Raji (cell line): ENCODE measurements at regions not wholly inside any gene's neighbourhood (a gene's known extent, or its start where the extent isn't known, plus 50 kb on each side); places are given as distances from the start of the nearest gene placed in this dataset.

Experiments
- POLR2A ChIP-seq: IDR thresholded peaks from 2 replicates; pipeline ENCODE4 v1.6.1; 2011; ENCODE audit warnings: low read depth, low read length, control low read depth; ENCODE audit not compliant: insufficient read depth

DNA sequence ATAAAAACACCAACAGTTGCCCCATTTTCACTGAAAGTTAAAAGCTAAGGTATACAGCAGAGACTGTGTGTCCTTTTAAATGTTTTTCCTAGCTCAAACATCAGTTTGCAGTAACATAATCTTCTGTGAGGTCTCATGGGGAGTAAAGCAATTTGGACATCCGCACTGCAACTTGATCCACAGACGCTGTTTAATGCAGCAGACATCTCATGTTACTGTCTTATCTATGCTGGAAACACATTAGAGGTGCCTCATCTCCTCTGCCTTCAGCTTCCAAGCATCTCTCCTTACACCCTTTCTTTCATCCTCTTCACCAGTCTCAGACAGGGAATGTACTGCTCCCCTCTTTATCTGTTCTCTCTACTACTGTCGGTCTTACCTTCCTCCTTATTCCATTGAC lies 53.7 kb upstream of the ATP11B start:
- no peak for TF ChIP-seq POLR2A

DNA sequence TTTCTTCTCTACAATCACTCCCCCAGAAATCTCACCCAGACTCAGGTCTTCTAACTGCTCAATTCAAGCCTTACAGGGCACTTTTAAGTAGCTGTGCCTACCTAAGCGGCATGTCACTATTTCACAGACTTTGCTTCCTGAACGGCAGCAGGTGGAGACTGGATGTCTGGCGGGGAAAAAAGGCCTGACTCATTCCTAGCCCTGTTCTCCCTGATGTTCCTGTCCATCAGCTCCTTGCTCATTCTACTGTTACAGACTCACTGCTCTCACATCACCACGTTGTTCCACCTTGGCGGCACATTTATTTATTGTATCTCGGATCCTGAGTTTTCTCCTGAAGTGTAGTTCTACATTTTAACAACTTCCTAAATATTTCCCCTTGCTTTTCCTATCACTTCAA lies 52.6 kb upstream of the ATP11B start:
- TF ChIP-seq POLR2A: no peak

DNA sequence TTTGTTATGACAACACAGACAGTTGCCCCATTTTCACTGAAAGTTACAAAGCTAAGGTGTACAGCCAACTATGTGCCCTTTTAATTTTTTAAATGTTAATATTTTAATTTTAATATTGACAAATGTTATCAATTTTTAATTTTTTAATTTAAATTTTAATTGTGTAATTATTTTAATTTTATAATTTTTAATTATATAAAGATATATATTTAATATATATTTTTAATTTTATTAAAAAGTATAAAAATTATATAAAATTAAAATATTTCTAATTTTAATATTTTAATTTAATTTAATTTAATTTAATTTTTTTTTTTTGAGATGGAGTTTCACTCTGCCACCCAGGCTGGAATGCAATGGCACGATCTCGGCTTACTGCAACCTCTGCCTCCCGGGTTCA lies 52.1 kb upstream of the ATP11B start:
- TF ChIP-seq POLR2A: no peak
